NCI-H446 (cell line): ENCODE measurements at regions not wholly inside any gene's neighbourhood (a gene's known extent, or its start where the extent isn't known, plus 50 kb on each side); places are given as distances from the start of the nearest gene placed in this dataset.

ENCODE experiments used
- DNase-seq, 2 experiments: peaks; one replicate each; lab custom pipeline; 2025; lab: John Stamatoyannopoulos, UW

DNA sequence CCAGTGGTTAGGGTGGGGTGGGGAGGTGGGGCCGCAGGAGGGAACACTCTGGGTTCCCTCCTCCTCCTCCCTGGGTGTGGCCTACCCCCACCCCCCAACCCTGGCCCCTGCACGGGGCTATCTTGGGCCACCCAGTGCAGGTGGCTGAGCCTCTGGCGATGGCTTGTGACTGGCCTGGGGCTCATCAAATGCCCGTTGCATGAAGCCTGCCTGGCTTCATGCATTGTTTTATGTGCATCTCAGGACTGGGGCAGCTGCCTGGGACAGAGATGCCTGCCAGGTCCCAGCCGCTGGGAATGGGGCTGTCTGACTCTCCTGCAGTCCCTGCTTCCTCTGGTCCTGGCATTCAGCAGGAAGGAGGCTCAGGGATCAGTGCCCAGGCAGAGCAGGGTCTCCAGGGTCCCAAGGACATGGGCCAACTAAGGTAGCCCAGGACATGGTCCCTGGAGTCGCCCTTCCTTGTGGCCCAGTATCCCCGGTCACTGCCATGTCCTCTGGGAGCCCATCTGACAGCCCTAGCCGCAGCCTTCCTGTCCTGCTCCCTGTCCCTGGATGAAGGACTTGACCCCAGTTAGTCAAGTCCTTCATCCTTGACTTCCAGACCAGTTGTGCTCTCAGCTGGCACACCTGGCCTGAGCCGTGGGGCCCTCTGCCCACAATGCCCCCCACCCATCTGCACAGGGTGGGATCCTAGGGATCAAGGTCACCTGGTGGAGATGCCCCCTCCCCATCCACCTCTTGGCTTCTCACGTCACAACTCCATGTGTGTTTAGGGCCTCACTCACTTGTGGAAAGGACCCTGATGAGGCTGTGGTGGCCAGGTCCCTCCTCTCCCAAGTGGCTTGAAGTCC is 112.1 kb upstream of the FGF3 start:
- no peak for DNase-seq

GRCh38 chr11:69931994-69932910 is 113.0 kb upstream of the FGF3 start:
- DNase-seq = no peak

- DNase-seq = no peak
Observed at GRCh38 chr11:69934861-69935494, 115.8 kb upstream of the FGF3 start.

GRCh38 chr11:69935941-69936505 is 116.8 kb upstream of the FGF3 start:
- no peak for DNase-seq

- DNase-seq = no peak
Observed at GRCh38 chr11:69936771-69937170, 117.6 kb upstream of the FGF3 start.

- DNase-seq = no peak
Observed at GRCh38 chr11:69938206-69938605, 119.0 kb upstream of the FGF3 start.

- DNase-seq = no peak
Observed at GRCh38 chr11:69939551-69940245, 120.5 kb upstream of the FGF3 start.

GRCh38 chr11:69940246-69940610 is 121.0 kb upstream of the FGF3 start:
- no peak for DNase-seq

GRCh38 chr11:69941546-69942332 is 122.5 kb upstream of the FGF3 start:
- no peak for DNase-seq

- DNase-seq = no peak
Observed at GRCh38 chr11:69942333-69942820, 123.2 kb upstream of the FGF3 start.

DNA sequence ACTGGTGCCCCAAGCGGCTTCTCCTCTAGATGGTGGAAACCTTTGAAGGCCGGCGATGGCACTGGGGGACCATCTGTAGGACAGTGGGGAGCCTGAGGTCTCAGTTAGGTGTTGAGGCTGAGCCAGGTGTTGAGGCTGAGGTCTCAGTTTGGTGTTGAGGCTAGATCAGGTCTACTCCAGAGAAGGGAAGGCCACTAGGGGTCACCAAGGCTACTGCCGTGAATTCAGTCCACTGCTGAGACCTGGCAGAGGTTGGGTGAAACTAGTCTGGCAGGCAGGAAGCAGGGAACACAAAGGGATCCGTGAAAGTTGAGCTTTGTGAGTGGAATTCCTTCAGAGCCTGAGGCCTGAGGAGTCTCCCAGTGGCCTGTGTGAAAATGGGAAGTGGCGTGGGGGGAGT is 123.8 kb upstream of the FGF3 start:
- no peak for DNase-seq

DNA sequence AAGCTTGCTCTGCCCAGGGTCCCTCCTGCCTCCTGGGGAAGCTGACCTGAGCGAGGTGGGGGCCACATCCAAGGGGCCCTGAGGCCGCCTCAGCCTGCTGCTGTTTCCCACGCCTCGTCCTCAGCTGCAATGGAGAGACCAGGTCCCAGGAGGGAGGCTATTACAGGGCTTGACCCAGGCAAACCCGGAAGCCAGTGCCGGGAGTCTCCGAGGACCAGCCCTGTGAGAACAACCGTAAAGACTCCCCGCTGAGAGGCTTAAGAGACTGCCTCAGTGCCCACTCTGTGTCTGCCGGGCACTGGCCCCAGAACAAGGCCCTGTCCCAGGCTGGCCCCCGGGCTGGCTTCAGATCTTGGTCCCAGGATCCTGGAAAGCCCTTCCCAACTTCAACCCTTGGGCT is 124.3 kb upstream of the FGF3 start:
- DNase-seq = no peak

GRCh38 chr11:69944146-69944795 is 125.1 kb upstream of the FGF3 start:
- no peak for DNase-seq

DNA sequence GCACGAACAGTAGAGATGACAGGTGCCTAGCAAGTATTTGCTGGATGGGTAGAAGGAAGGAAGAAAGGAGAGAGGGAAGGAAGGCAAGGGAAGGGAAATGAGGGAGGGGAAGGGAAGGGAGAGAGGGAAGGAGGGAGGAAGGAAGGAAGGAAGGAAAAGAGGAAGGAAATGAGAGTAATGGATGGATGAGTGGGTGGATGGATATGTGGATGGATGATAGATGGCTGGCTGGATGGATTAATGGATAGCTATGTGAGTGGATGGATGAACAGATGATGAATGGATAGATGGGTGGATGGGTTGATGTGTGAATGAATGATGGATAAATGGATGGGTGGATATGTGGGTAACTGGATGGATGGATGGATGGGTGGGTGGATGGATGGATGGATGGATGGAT is 125.9 kb upstream of the FGF3 start:
- DNase-seq = no peak

GRCh38 chr11:69947059-69947792 is 128.0 kb upstream of the FGF3 start:
- DNase-seq = no peak

GRCh38 chr11:69947793-69948255 is 128.6 kb upstream of the FGF3 start:
- no peak for DNase-seq

GRCh38 chr11:69948256-69949141 is 129.3 kb upstream of the FGF3 start:
- no peak for DNase-seq

DNA sequence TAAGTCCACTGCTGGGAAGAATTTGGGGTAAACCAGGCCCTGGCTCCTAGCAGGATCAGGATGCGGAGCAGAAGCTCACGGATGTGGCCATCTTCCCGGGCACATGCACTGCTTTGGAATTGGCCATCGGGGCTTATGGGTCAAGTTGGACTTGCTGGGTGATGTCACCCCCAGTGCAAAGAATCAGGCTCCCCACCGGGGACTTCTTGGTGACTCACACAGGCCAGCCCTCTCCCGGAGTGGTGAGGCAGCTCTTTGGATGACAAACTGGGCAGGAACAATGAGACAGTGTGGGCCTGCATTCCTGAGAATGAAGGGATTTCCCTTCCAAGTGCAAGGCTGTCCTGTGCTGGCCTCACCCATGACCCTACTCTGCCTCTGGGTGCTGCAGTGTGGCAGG is 128.8 kb upstream of the ANO1 start:
- no peak for DNase-seq
